CD4-positive, alpha-beta T cell treated with Interleukin-10 for 1 hour (primary cell): ENCODE measurements at regions not wholly inside any gene's neighbourhood (a gene's known extent, or its start where the extent isn't known, plus 50 kb on each side); places are given as distances from the start of the nearest gene placed in this dataset.
"Not testable (repeated sequence)": the region's sequence is repeated elsewhere in the genome, so short reads cannot be mapped to it uniquely, and the experiment has no call there.

Source experiments
- DNase-seq: peaks from one replicate; pipeline ENCODE4 v3.0.0-alpha.2; 2020

DNA sequence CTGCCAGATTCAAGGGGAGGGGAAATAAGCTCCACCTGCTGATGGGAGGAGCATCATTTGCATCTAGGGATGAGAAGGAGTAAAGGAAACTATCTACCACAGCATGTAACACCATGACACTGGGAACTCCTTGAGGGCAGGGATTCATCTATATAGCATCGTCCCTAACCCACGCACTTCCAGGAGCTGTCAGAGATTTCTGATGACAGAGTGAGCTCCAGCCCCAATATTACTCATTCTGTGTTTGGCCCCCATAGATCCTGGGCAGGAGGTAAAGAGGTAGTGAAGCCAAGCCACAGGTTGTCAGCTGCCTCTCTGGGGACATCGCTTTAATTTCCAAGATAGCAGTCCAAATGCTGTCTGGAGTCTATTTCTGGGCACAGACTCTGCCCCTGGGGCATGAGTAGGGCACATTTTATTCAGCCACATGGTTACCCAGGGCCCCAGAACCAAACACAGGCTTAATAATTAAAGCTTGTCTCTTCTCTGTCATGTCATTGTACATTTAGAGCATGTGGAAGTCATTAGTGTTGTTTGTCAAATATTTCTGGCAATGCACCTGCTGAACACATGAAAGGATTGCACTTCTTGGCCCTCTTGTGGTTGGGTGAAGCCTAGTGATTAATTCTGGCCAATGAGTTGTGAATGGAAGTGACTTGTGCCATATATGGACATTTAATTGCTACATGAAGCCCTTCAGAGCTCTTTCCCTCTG lies 105.9 kb upstream of the POU3F1 start:
- no peak for DNase-seq

DNA sequence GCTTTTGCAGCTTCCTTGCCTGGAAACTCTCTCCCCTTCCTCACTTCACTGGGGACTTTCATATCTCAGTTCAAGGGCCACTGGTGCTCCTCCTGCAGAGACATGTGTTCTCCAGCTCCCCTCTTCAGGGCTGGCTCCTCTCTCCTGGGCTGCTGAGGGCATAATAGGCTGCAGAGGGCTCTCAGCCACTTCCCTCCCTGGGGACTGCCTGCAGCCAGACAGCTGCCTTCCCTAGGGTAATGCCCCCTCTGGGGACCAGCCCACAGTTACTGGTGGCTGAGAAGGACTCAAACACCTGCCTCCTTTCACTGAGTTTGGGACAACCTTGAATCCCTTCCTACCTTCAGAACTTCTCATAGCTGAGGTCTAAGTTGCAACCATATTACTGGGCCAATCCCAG lies 104.8 kb upstream of the POU3F1 start:
- DNase-seq = no peak

DNA sequence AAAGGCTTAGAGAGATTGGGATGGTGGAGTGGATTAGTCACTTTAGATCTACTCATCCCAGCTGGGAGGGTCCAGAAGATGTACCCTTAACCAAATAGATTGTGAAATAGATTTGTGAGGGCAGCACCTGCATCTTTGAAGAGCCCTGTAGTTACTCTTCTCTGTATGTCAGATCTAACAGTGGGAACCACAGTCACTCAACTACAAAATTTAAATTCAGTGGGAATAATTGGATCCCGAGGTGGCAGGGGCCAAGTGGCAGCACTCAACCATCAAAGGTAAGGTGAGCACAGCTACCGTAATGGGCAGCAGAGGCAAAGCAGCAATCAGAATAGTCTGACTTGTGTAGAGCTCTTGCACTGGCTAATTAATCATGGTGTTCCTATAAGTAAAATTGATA lies 99.5 kb upstream of the POU3F1 start:
- DNase-seq = not testable (repeated sequence)

DNA sequence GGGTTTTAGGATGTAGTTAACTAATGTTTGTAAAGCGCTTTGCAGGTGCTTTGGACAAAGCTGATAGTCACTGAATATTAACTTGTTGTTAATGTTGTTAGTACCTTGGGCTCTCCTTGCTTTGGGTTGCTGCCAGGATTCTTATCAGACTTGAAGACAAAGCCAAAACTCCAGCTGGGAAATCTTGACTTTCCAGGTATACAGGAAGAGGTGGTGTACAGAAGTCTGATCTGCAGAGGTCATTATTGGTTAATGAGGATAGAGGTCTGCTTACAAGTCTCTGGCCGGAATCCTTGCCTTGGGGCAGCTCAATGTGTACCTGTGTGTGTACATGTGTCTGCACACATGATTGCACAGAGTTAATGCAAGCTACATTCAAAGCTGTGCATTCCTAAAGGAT lies 96.0 kb upstream of the POU3F1 start:
- no peak for DNase-seq

DNA sequence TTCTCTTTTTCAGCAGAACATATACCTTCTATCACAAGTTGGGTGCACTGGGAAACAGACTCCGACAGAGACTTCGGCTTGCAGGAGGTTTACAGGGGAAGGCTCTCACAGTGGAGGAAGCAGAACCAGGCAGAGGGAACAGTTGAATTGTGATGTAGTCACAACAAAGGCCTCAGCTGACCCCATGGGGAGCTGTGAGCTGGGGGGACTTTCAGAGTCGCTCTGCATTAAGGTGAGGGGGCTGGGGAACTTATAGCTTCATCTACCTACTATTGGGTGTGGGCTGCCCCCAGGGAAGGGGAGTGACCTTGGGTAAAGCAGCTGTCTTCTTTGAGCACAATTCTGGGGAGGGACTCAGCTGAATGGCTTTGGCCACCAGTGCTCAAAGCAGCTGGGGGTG lies 94.9 kb upstream of the POU3F1 start:
- DNase-seq = no peak

DNA sequence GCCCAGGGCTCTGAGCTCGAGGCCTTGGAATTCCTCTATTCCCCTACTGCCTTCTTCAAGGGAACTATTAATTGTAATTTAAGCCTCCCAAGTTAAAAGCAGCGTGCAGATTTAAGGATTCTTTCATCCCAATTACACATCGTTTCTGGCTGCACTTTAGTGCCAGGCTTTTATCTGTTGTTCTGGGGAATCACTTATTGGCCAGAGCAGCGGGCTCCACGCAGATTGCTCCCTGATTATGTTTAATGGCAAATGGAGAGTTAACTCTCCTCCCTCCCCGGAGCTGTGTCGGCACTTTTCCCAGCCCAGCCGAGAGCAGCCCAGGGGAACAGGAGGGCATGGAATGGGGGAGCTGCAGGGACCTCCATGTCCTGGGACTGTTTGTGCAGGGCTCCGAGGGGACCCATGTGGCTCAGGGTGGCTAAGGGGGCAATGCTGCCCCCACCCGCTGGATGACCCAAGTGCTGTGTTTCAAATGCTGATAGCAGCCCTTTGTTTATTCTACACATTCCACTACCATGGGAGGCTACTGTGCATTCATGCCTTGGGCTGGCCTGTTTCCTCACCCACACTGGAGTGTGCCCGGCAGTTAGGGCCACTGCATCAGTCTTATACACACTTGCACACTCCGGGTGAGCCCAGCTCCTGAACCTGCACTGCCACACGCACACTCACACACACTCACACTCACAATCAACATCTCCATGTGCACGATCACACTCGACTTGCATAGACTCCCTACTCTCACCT lies 93.3 kb upstream of the POU3F1 start:
- no peak for DNase-seq

DNA sequence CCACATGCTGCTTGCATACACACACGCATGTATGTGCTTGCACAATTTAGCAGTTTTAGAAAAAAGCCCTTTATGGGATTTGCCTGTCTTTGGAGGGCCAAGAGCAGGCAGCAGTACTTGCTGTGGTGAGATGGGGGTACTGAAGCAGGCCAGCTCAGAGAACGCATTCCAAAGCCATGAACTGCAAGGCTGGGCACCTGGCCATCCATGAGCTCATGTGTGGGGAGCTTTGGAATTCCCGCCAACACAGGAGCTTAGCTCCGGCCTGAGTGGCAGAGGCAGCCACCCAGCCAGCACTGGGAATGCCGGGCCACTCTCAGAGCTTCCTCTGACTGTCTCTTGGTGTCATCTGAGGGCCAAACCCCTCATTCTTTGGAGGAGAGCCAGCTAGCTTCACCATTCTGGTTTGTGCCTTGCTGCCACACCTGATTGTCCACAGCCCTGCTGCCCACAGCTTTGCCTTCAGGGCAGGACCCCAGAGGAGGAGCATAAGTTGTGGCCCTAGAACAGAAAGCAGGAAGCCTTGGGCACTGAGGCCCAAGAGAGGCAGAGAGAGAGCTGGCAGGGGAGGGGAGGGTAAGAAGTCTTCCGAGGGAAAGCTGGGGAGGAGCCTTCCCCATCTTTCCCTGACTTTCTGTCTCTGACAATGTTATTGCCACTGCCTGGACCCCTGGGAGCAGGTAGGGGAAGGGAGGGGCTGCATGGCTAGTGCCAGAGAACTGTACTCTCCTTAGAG lies 92.1 kb upstream of the POU3F1 start:
- no peak for DNase-seq

DNA sequence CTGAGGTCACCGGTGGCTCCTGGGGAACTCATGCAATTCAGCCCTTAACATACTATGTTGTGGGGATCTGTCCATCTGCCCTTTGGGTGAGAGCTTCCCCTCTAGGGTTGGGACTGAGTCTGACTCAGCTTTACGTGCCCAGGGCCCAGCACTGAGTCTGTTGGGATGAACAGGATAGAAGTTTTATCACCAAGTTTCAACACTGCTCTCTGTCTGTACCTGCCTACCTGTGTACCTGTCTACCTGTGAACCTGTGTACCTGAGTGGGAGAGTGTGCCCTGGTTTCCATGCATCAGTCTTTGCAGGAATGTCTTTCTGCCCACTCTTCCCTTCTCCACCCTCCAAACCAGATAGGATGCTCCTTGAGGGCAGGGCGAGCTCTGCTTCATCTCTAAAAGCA lies 90.6 kb upstream of the POU3F1 start:
- DNase-seq = no peak

DNA sequence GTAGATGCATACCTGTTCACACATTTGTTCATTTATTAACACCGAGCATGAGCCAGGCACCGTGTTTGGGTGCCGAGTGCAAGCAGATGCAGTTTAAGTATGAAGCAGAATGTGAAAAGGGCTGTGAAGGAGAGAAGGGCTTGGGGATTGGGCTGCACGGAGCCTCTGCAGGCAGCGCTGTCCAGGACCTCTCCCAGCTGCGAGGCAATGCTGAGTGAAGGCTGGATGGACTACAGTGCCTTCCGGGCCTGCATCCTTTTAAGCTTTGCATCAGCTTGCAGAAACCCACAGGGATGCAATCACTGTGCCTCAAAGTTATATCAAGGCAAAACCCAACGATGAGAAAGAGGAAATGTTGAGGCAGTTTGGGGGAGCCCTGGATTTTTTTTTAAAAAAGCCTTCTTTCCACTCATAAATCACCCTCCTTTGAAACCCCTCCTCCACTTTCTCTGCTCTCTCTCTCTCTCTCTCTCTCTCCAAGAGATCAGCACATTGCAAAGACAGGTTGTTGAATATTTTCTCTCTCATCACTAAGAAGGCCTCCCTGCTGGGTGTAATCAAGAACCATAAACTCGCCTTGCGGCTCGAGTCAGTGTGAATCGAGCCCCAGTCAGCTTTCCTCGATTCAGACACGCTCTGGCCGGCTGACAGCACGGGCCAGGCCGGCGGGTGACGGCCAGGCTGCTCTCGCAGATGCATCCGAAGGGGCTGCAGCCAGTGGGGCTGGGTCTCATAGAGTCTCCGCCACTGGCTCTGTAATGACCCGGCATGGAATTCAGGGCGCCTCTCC lies 89.2 kb upstream of the POU3F1 start:
- no peak for DNase-seq

DNA sequence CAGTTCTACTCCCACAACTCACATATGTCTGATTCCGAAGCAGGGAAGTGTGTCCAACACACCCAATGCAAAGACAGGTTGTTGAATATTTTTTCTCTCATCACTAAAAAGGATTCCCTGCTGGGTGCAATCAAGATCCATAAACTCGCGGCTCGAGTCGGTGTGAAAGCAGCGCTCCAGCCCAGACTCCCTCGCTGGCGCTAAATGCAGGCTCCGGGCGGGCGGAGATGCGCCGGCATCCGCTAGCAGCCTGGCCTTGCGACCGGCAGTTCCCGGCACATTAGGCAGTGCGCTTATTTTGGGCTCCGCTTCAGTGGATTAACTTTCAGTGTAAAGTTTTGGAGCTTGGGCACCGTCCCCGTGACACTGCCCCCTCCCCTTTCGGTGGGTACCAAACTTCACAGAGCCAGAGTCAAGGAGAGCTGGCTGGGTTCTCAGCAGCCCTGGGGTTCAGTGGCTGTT lies 87.7 kb upstream of the POU3F1 start:
- DNase-seq = no peak

DNA sequence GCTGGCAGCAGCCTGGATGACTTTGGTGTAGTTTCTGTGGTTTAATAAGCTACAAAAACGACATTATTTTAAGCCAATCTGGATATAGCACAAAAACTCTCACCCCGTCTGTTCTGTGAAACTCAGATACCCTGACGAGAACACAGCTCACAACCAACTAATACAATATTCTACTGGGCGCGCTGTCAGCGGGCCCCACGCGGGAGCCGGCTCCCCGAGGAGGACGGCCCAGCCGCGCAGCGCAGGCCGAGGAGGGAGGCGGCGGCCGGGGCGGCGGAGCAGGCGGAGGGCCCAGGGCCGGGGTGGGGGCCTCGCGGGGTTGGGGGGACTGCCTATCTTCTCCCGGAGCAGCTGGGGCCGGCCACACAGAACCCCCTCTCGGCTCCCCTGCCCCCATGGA lies 87.2 kb upstream of the POU3F1 start:
- no peak for DNase-seq

DNA sequence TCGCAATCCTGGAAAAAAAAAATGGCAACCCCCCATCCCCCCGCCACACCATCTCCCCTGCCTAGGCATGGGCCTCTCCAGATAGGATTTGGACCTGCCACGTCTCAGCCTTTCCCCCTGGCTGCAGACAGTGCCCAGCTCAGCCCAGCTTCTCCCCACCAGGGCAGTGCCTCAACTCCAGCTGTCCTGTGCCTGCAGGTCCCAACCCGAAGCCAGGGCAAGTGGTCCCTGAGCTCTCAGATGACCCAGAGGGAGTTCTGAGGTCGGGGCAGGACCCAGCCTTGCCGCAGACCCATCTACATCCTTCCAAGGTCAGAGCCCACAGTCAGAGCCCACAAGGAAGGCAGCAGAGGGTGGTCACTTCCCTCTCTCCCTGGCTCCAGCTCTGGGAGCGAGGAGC lies 86.7 kb upstream of the POU3F1 start:
- no peak for DNase-seq

DNA sequence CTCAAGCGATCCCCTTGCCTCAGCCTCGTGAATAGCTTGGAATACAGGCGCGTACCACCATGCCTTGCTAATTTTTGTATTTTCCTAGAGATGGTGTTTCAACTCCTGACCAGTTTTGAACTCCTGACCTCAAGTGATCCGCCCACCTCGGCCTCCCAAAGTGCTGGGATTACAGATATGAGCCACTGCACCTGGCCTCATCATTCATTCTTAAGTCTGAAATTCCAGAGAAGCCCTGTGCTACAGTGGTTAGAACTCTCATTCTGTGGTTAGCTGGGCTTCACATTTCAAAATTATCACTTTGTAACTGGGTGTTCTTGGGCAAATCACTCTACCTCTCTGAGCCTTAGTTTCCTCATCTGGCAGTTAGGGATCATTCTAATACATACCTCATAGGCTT lies 86.1 kb upstream of the POU3F1 start:
- DNase-seq = no peak

DNA sequence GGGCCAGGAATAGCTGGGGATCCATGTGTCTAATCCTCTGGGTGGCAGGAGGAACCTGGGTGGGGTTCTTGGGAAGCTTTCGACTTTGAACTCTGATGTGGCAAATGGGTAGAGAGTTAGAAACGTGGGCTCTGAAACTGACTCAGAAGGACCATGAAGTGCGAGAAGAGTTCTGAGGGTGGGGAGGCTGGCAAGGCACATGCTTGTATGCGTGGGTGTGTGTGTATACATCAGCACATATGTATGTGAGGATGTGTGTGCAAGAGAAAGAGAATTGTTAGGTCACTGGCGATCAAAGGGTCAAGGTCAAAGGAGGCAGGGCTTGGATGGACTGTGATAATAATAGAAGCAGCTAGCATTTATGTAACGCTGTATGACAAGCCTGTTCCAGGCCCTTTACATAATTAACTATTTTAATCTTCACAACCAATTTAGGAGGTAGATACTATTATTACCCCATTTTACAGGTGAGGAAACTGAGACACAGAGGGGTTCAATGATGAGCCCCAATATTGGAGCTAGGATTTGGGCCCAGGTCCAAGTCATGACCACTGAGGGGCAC lies 84.5 kb upstream of the POU3F1 start:
- DNase-seq = no peak

DNA sequence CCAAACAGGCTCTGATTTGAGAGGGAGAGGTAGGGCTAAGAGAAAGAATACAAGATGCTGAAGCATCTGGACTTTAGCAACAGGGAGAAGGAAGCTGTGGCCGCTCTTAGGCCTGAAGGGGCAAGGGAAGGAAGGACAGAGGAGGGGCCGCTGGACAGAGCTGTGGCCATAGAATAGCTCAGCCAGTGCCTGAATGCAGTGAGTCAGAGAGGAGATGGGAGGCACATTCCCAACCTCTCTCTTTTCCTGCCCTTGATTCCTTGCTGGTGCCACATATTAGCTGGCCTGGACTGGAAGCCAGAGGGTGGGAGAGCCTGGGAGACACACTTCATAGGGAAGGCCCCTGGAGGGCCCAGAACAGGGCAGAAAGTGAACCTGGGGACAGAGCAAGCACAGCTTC lies 83.4 kb upstream of the POU3F1 start:
- no peak for DNase-seq

DNA sequence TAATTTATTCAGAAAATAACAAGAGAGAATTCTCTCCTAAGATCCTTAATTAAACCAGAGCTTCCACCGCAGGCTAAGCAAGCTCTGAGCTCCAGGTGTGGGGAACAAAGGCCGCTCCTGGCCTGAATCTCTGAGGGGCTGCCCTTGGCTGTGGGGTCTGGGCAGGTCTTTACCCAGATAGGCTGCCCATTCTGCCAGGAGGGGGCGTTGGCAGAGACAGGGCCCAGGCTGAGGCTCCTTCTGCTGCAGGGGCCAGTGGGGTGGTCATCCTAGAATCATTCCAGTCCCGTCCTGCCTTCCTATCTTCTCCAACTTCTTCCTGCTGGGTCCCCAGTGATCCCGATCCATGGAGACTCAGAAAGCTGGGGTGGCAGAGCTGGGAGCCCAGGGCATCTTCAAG lies 82.9 kb upstream of the POU3F1 start:
- DNase-seq = no peak

DNA sequence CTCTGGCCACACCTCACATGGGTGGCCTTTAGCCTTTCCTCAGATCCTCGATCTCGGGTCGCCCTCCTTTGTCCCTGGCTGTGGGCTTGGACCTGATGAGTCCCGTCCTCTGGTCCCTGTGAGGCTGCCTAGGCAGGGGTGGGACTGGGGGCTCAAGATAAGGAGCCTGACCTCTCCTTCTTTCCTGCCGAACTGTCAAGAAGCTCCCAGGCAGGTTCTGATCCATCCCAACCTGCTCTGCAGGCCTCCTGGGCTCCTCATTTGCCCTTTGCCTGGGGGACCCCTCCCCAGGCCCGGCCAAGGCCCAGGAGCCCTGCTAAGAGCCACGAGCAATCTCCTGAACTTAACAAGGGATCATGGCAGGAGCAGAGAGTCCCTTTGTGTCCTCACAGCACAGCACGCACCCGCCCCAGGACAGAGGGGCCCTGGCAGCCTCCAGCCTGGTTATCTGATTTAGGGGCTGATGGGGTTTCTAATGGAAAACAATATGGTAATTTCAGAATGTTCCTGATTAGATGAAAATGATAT lies 82.4 kb upstream of the POU3F1 start:
- no peak for DNase-seq

DNA sequence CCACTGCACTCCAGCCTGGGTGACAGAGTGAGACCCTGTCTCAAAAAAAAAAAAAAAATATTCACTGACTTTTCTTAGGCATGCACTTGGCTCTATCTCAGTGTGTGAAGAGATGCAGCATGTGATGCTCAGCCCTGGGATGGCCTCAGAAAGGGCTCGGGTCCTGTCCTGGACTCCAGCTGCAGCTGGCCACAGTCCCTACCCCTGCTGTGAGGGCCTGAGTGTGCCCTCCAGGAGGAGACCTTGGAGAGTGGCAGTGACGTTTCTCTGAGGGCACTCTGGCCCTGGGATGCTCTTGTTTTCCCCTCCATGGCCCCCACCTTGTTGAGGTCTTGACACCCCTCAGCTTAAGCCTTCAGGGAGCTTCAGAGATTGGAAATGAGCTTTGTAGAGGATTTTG lies 81.9 kb upstream of the POU3F1 start:
- DNase-seq = no peak

DNA sequence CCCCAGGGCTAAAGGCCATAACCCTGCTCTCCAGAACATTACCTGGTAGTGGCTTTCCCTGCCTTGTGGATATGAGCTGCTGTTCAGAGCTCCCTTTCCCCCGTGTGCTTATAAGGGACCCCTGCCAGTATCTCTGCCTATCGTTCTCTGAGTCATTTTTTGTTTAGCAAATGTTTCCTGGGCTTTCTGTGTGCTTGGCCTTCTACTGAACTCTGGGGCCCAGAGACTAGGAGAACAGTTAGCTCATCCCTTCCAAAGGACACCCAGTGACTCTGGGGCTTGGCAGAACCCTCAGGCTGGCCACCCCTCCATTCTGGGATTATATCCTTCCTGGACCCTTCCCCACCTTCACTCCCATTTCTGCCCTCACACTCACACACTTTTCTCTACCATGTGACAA lies 80.8 kb upstream of the POU3F1 start:
- DNase-seq = no peak

DNA sequence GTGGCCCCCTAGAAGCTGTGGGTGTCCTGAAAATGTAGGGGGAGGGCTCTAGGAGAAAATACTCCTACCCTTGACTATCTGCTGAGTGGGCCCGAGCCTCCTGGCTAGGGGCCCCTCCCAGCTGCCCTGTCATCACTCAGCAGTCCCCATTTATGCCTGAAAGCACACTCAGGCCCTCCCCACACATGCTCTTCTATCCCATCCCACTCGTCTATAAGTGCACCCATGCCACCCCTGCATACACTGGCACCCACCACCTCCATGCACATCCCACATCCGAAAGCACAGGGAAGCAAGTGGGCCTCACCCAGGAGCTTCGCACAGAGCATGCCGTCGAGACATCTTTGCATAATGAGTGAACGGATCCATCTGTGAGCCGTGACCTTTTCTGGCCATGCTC lies 80.4 kb upstream of the POU3F1 start:
- DNase-seq = no peak

DNA sequence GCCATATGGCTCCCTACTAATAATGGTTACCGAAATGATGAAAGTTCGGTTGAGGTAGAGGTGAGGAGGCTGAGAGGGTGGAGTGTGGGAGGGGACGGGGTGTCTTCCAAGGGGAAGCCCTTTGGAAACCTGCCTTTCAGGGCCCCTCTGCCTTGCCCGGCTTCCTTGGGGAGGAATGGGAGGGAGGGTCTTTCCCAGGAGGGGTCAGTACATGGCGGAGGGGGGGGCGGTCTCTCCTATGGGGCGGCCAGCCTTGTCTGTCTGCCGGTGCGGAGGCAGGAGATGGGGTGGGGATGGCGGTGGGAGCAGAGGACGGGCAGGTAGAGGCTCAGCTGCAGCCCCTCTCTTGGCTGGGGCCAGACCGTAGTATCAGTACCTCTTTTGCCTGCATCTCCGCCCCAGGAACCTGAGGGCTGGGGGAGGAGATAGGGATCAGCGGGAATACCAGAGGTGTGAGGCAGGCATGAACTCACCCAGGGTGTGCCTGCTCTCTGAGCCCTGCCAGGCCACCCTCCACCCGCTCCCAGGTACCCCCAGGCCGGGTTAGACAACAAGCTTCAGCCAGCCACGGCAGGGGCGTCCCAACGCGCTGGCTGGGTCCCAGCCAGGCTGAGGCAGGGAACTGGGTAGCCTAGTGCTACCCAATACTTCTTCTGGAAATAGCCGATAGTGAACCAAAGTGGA lies 79.4 kb upstream of the POU3F1 start:
- no peak for DNase-seq

DNA sequence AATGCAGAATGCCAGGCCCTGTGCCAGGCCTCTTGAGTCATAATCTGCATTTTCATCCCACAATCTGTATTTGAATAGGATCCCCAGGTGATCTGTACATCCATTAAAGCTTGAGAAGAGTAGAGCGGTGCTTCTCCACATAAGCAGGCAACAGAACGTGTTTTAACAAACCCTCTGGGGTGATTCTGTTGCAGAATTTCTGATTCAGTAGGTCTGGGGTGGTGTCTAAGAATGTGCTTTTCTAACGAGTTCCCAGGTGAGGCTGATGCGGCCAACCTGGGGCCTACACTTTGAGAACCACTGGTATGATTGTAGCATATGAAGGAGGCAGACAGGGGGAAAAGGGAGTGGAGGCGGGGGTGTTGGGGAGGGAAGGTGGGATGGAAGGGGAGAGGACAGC lies 78.4 kb upstream of the POU3F1 start:
- no peak for DNase-seq
